ENCODE measurements at regions not wholly inside any gene's neighbourhood (a gene's known extent, or its start where the extent isn't known, plus 50 kb on each side); places are given as distances from the start of the nearest gene placed in this dataset.

GRCh38 chr2:198307093-198307492 is 502.7 kb downstream of the PLCL1 start:
- TF ChIP-seq CTCF (IDR thresholded peaks at IDR 0.05) (no peak), POLR2A (IDR thresholded peaks at IDR 0.05) (no peak)
